Fibroblast of skin of left quadriceps (primary cell): ENCODE measurements at regions not wholly inside any gene's neighbourhood (a gene's known extent, or its start where the extent isn't known, plus 50 kb on each side); places are given as distances from the start of the nearest gene placed in this dataset.
"Not testable (repeated sequence)": the region's sequence is repeated elsewhere in the genome, so short reads cannot be mapped to it uniquely, and the experiment has no call there.

Experiments used
- DNase-seq, 2 experiments: peaks; one replicate each; pipeline ENCODE4 v3.0.0-alpha.2; 2013; ENCODE audit warnings: low read depth in 2 of 2

GRCh38 chrX:19237901-19238300 lies 105.8 kb upstream of the PDHA1 start:
- no peak for DNase-seq

DNA sequence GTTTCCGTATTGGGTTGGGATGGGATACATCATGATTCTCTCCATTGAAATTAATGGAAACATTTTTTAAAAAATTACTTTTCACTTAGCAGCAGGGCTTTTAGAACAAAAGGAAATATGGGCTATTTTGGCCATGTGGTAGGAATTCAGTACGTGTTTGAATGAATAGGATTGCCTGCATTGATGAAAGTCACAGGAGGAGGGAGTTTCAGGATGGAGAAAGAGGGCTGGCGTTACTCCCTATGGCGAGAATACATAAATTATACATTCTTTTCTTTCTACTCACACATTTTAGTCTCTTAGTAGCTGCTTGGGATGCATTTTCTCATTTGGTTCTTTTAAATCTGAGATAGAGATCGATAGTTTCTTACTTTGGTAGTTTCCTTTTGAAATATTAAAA lies 100.3 kb upstream of the PDHA1 start:
- DNase-seq: no peak

DNA sequence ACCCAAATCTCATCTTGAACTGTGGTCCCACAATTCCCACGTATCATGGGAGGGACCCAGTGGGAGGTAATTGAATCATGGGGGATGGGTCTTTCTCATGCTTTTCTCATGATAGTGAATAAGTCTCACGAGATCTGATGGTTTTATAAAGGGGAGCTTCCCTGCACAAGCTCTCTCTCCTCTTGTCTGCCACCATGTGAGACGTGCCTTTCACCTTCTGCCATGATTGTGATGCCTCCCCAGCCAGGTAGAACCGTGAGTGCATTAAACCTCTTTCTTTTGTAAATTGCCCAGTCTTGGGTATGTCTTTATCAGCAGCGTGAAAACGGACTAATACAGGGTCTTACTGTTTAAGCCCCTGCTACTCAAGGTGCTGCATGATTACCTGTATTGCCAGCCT lies 98.8 kb upstream of the PDHA1 start:
- not testable (repeated sequence) for DNase-seq

GRCh38 chrX:19245711-19246269 lies 97.9 kb upstream of the PDHA1 start:
- no peak for DNase-seq

DNA sequence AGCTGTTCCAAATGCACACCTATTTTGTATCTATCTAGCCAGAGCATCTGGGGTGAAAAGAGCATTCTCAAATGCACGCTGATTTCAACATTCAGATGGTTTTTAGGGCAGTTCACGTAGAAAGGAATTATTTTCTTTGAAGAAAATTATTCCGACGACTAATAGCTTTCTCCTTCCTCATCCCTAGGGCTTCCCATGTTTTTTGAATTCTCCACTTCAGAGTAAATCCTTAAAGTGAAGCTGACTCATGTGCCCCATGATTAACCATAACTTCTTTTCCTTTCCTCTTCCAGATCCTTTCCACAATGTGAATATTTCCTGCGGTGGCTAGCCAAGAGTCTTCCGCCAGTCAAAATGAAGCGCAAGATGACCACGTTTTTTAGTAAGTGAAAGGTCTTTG lies 86.7 kb upstream of the PDHA1 start:
- DNase-seq: no peak

- DNase-seq: not testable (repeated sequence)
These were observed 82.7 kb upstream of the PDHA1 start for GRCh38 chrX:19261026-19261425.

- DNase-seq: no peak
These were observed 73.0 kb upstream of the PDHA1 start for GRCh38 chrX:19270727-19271126.

DNA sequence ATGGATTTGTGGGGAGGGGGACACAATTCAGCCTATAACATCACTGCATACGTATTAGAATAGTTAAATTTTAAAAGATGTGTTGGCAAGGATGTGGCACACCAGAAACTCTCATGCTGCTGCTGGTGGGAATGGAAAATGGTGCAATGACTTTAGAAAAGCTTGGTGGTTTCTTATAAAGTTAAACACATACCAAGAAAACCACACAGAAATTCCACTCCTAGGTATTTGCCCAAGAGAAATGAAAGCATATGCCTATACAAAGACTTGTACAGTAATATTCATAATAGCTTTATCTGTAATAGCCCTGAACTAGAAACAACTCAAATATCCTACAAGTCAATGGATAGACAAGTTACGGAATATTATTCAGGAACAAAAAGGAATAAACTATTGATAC lies 71.3 kb upstream of the PDHA1 start:
- DNase-seq: peak in 1 of 2 experiments; percentile 4

- DNase-seq: no peak
These were observed 63.1 kb upstream of the PDHA1 start for GRCh38 chrX:19280636-19281035.

DNA sequence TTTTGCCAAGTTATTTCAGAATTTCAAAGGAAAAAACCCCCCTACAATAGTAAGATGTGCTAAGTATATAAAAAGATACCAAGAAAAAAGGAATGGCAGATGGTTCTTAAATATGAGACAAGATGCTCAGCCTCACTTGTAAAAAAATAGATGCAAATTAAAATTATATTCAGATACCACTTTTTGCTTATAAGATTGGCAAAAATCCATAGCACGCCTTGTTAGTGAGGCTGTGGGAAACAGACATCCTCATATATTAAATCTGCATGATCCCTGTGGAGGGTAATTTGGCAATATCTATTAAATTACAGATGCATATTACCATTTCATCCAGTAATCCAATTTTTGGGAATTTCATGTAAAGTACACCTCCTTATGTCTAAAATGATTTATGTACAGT lies 62.5 kb upstream of the PDHA1 start:
- no peak for DNase-seq

- DNase-seq: no peak
These were observed 60.0 kb upstream of the PDHA1 start for GRCh38 chrX:19283597-19284339.

DNA sequence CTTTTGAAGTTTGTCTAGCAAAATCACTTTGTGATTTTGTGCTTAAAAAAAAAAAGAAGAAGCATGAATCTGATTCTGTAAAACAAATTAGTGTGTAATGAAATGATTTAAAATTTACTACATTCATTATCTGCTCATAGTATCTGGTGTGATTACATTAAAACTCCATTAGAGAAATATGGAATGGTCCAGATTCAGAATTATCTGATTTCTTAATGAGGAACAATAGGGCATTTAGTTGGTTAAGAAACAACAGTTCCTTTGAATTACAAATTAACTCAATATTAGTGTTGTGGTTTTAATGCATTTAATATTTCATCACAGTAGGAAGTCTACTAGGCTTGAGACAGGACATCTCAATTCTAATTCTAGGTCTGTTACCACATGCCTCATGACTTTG lies 57.9 kb upstream of the PDHA1 start:
- no peak for DNase-seq

- no peak for DNase-seq
These were observed 52.6 kb upstream of the PDHA1 start for GRCh38 chrX:19291086-19291485.

DNA sequence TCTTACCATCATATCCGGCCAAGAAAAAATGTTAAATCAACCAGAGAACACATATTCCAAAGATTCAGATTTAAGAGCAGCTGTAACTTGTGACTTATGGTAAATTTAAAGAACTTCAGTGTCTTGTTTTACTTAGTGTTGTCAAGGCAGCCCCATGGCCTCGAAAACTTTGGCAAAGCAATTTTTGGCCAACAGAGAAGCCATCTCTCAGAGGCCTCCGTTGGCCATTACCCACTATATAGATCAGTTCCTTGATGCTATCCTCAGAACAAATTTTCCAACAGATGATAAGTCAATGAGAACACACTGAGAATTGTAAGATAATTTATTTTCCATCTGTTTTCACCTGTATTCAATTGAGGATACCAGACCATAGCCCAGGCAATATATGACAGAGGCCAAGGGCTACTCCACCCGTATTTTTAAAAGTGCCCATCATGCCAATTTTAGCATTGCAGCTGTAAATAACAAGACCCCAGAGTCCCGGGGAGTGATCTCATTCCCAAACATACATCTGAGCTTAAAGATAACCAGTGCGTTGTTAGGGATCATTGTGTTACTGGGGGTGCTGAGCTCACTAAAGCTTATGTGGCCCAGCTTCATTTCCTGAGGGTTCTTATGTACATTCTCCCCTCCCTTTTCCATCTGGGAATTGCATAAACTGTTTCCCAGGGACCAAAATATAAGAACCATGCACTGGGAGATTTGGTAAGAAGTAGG lies 50.0 kb upstream of the PDHA1 start:
- DNase-seq: no peak
